ENCODE measurements at regions not wholly inside any gene's neighbourhood (a gene's known extent, or its start where the extent isn't known, plus 50 kb on each side); places are given as distances from the start of the nearest gene placed in this dataset.

- H3K36me3 ChIP-seq: no peaks in the 10 kb centered on the region
- H3K4me3 ChIP-seq: no peak overlapping the region
- 49 to 58% (median 57%) methylated on average over 16 of the region's 16 CpGs for WGBS, 3 donors
- intact Hi-C loops (cut with DNase I): no loop called here
- no peaks in the 10 kb centered on the region for H3K9me3 ChIP-seq
- TF ChIP-seq CTCF (IDR thresholded peaks at IDR 0.05): no peak
- H3K4me1 ChIP-seq (ENCODE audit: insufficient read depth): no peaks in the 10 kb centered on the region
- DNase-seq: no peak
- no peak overlapping the region for H3K27ac ChIP-seq
- H3K27me3 ChIP-seq: no peaks in the 10 kb centered on the region
These were observed 228.1 kb upstream of the PFKP start for GRCh38 chr10:2839081-2839725.

DNA sequence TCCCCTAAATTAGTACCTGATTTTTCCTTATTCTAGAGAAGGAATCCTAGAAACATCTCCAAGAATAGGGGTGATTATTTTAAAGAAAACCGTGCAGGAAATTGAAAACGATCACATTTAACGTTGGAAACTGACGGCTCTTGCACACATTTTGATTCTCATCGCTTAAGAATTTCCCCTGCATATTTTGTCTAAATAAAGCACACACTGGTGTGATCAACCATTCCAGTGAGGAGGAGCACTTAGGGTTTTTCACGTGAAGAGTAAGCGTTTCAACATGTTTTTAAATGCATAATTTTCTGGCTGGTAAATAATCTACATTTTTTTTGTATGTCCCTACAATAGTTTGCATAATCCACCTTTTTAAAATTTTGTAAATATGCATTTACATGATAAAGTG lies 229.7 kb upstream of the PFKP start:
- Histone ChIP-seq H3K4me1 (ENCODE audit: insufficient read depth) (no peaks in the 10 kb centered on the region), H3K27me3 (no peaks in the 10 kb centered on the region), H3K27ac (no peak overlapping the region), H3K36me3 (no peaks in the 10 kb centered on the region), H3K4me3 (no peak overlapping the region), H3K9me3 (no peaks in the 10 kb centered on the region)
- 63 to 79% (median 63%) methylated on average over 7 of the region's 7 CpGs for WGBS, 3 donors
- intact Hi-C loops (cut with DNase I): no loop called here
- no peak for DNase-seq
- TF ChIP-seq EP300 (IDR thresholded peaks at IDR 0.05): no peak
- no peak for TF ChIP-seq POLR2A (IDR thresholded peaks at IDR 0.05)
- no peak for TF ChIP-seq CTCF (IDR thresholded peaks at IDR 0.05)

- no peak overlapping the region for H3K27ac ChIP-seq
These were observed 230.3 kb upstream of the PFKP start for GRCh38 chr10:2836921-2837662.

GRCh38 chr10:2834214-2834613 lies 233.1 kb upstream of the PFKP start:
- TF ChIP-seq EP300 (IDR thresholded peaks at IDR 0.05): no peak
- TF ChIP-seq CTCF (IDR thresholded peaks at IDR 0.05): no peak
- TF ChIP-seq POLR2A (IDR thresholded peaks at IDR 0.05): no peak
- no peak overlapping the region for H3K4me3 ChIP-seq
- intact Hi-C loops (cut with DNase I): no loop called here
- no peak for DNase-seq
- no peaks in the 10 kb centered on the region for H3K4me1 ChIP-seq (ENCODE audit: insufficient read depth)
- 47 to 78% (median 74%) methylated on average over 2 of the region's 2 CpGs for WGBS, 3 donors
- H3K27me3 ChIP-seq: no peaks in the 10 kb centered on the region
- no peaks in the 10 kb centered on the region for H3K36me3 ChIP-seq
- no peaks in the 10 kb centered on the region for H3K9me3 ChIP-seq
- H3K27ac ChIP-seq: no peak overlapping the region

More at GRCh38 chr10:2836921-2837662, 230.3 kb upstream of the PFKP start:
- H3K9me3 ChIP-seq: no peaks in the 10 kb centered on the region
- 91 to 96% (median 95%) methylated on average over 22 of the region's 22 CpGs for WGBS, 3 donors
- intact Hi-C loops (cut with DNase I): no loop called here
- H3K36me3 ChIP-seq: no peaks in the 10 kb centered on the region
- no peak overlapping the region for H3K4me3 ChIP-seq
- no peaks in the 10 kb centered on the region for H3K4me1 ChIP-seq (ENCODE audit: insufficient read depth)
- TF ChIP-seq POLR2A (IDR thresholded peaks at IDR 0.05): no peak
- no peak for TF ChIP-seq EP300 (IDR thresholded peaks at IDR 0.05)
- TF ChIP-seq CTCF (IDR thresholded peaks at IDR 0.05): no peak
- no peak for DNase-seq
- H3K27me3 ChIP-seq: no peaks in the 10 kb centered on the region
